GM18511 (cell line): ENCODE measurements at regions not wholly inside any gene's neighbourhood (a gene's known extent, or its start where the extent isn't known, plus 50 kb on each side); places are given as distances from the start of the nearest gene placed in this dataset.

ENCODE experiments used
- ATAC-seq: cut with Tn5 transposase; IDR thresholded peaks from one replicate; pipeline ENCODE4 v1.9.1; 2021; ENCODE audit warnings: mild to moderate bottlenecking, moderate library complexity; ENCODE audit not compliant: unreplicated experiment

- ATAC-seq, result no peak
These were observed 56.1 kb upstream of the NKAIN2 start for GRCh38 chr6:123747515-123747914.

- no peak for ATAC-seq
These were observed 57.8 kb upstream of the NKAIN2 start for GRCh38 chr6:123745895-123746294.

- ATAC-seq, result no peak
These were observed 58.8 kb upstream of the NKAIN2 start for GRCh38 chr6:123744840-123745239.

GRCh38 chr6:123742626-123743025, 61.0 kb upstream of the NKAIN2 start:
- no peak for ATAC-seq

- no peak for ATAC-seq
These were observed 70.5 kb upstream of the NKAIN2 start for GRCh38 chr6:123733180-123733579.

GRCh38 chr6:123716506-123716905, 79.8 kb upstream of the TRDN start:
- no peak for ATAC-seq

- ATAC-seq, result peak; percentile 81
These were observed 78.5 kb upstream of the TRDN start for GRCh38 chr6:123715006-123715863.

GRCh38 chr6:123712831-123713230, 76.1 kb upstream of the TRDN start:
- no peak for ATAC-seq

GRCh38 chr6:123702943-123703342, 66.2 kb upstream of the TRDN start:
- no peak for ATAC-seq

GRCh38 chr6:123687864-123688263, 51.1 kb upstream of the TRDN start:
- ATAC-seq, result no peak
